ENCODE measurements at regions not wholly inside any gene's neighbourhood (a gene's known extent, or its start where the extent isn't known, plus 50 kb on each side); places are given as distances from the start of the nearest gene placed in this dataset.

DNA sequence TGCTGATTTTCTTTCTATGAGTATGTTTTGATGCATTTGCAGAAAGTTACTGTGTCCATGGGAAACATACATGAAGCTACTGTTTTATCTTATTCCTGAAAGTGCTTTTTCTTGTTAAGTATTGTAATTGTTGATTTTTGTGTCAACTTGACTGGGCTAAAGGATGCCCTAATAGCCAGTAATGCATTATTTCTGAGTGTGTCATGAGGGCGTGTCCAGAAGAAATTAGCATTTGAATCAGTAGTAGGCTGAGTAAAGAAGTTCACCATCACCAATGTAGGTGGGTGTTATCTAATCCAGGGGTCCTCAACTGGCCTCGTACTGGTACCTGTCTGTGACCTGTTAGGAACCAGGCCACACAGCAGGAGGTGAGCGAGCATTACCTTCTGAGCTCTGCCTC lies 760.2 kb downstream of the PLA2G4A start (continued):
- TF ChIP-seq, protein P1, sequence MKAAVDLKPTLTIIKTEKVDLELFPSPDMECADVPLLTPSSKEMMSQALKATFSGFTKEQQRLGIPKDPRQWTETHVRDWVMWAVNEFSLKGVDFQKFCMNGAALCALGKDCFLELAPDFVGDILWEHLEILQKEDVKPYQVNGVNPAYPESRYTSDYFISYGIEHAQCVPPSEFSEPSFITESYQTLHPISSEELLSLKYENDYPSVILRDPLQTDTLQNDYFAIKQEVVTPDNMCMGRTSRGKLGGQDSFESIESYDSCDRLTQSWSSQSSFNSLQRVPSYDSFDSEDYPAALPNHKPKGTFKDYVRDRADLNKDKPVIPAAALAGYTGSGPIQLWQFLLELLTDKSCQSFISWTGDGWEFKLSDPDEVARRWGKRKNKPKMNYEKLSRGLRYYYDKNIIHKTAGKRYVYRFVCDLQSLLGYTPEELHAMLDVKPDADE (IDR thresholded peaks at IDR 0.05) = no peak
- TF ChIP-seq CREB1 (CRISPR knock-in tag; IDR thresholded peaks at IDR 0.05; ENCODE audit: low read depth) (no peak), ZNF114 (CRISPR knock-in tag; IDR thresholded peaks at IDR 0.05) (no peak)

DNA sequence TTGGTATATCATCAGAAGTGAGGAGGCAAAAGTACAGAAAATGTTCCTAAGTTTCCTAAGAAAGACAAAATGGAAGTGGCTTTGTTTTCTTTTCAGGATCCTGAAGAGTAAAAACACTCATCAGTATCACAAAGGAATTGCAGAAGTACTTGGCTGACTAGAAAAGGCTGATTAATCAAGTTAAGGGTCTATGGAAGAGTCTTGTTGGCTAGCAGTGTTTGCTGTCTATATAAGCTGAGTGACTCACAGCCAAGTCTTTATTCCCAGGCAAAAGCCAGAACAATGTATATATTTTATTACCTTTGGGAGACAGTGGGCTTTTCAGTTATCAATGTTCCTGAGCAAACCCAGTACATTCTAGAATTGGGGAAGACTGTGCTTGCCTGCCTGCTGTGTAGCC lies 777.0 kb downstream of the PLA2G4A start:
- Mint-ChIP-seq H3K4me3 (no peak overlapping the region), H3K9me3 (peaks cover 24% of the 10 kb centered on the region), H3K4me1 (peaks cover 12% of the 10 kb centered on the region), H3K36me3 (ENCODE audit: low read depth) (peaks cover 28% of the 10 kb centered on the region), H3K27ac (no peak overlapping the region), H3K27me3 (ENCODE audit: insufficient read depth, low read depth, poor library complexity) (peaks cover 2% of the 10 kb centered on the region)
- DNase-seq (ENCODE audit: low spot score) = peak; percentile 41
- Histone ChIP-seq H3K79me2 (replicated peaks; ENCODE audit: insufficient read depth) (no peaks in the 10 kb centered on the region), H3F3A (replicated peaks; ENCODE audit: low read depth) (no peaks in the 10 kb centered on the region), H3K36me3 (ENCODE audit: insufficient read depth) (no peaks in the 10 kb centered on the region), H3K27me3 (ENCODE audit: insufficient read depth) (no peaks in the 10 kb centered on the region), H3K27ac (ENCODE audit: low read depth) (peak overlapping the region; percentile 70; the same call in 1 of the 2 replicates), H3K9me2 (ENCODE audit: insufficient read depth) (no peaks in the 10 kb centered on the region), H3K4me1 (ENCODE audit: insufficient read depth) (peaks cover 15% of the 10 kb centered on the region), H3K4me2 (0 out of 2 replicates have a peak overlapping the region, but pooled peaks have one; percentile 5), H4K20me1 (replicated peaks; ENCODE audit: insufficient read depth) (no peaks in the 10 kb centered on the region), H2AFZ (no peak overlapping the region), H3K4me3 (no peak overlapping the region)
- no peak; the same call in 2 of the 3 replicates for ATAC-seq
- TF ChIP-seq, protein P2, sequence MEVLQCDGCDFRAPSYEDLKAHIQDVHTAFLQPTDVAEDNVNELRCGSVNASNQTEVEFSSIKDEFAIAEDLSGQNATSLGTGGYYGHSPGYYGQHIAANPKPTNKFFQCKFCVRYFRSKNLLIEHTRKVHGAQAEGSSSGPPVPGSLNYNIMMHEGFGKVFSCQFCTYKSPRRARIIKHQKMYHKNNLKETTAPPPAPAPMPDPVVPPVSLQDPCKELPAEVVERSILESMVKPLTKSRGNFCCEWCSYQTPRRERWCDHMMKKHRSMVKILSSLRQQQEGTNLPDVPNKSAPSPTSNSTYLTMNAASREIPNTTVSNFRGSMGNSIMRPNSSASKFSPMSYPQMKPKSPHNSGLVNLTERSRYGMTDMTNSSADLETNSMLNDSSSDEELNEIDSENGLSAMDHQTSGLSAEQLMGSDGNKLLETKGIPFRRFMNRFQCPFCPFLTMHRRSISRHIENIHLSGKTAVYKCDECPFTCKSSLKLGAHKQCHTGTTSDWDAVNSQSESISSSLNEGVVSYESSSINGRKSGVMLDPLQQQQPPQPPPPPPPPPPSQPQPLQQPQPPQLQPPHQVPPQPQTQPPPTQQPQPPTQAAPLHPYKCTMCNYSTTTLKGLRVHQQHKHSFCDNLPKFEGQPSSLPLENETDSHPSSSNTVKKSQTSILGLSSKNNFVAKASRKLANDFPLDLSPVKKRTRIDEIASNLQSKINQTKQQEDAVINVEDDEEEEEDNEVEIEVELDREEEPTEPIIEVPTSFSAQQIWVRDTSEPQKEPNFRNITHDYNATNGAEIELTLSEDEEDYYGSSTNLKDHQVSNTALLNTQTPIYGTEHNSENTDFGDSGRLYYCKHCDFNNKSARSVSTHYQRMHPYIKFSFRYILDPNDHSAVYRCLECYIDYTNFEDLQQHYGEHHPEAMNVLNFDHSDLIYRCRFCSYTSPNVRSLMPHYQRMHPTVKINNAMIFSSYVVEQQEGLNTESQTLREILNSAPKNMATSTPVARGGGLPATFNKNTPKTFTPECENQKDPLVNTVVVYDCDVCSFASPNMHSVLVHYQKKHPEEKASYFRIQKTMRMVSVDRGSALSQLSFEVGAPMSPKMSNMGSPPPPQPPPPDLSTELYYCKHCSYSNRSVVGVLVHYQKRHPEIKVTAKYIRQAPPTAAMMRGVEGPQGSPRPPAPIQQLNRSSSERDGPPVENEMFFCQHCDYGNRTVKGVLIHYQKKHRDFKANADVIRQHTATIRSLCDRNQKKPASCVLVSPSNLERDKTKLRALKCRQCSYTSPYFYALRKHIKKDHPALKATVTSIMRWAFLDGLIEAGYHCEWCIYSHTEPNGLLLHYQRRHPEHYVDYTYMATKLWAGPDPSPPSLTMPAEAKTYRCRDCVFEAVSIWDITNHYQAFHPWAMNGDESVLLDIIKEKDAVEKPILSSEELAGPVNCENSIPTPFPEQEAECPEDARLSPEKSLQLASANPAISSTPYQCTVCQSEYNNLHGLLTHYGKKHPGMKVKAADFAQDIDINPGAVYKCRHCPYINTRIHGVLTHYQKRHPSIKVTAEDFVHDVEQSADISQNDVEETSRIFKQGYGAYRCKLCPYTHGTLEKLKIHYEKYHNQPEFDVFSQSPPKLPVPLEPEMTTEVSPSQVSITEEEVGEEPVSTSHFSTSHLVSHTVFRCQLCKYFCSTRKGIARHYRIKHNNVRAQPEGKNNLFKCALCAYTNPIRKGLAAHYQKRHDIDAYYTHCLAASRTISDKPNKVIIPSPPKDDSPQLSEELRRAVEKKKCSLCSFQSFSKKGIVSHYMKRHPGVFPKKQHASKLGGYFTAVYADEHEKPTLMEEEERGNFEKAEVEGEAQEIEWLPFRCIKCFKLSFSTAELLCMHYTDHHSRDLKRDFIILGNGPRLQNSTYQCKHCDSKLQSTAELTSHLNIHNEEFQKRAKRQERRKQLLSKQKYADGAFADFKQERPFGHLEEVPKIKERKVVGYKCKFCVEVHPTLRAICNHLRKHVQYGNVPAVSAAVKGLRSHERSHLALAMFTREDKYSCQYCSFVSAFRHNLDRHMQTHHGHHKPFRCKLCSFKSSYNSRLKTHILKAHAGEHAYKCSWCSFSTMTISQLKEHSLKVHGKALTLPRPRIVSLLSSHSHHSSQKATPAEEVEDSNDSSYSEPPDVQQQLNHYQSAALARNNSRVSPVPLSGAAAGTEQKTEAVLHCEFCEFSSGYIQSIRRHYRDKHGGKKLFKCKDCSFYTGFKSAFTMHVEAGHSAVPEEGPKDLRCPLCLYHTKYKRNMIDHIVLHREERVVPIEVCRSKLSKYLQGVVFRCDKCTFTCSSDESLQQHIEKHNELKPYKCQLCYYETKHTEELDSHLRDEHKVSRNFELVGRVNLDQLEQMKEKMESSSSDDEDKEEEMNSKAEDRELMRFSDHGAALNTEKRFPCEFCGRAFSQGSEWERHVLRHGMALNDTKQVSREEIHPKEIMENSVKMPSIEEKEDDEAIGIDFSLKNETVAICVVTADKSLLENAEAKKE (CRISPR knock-in tag; IDR thresholded peaks at IDR 0.05) = no peak
- no peak for TF ChIP-seq ZNF331 (CRISPR knock-in tag; IDR thresholded peaks at IDR 0.05; ENCODE audit: low read depth)
- TF ChIP-seq, protein P1 (IDR thresholded peaks at IDR 0.05) = no peak
- no peak for TF ChIP-seq EZH2phosphoT487 (IDR thresholded peaks at IDR 0.05; ENCODE audit: unreplicated experiment)
- no peak for TF ChIP-seq CREB1 (CRISPR knock-in tag; IDR thresholded peaks at IDR 0.05; ENCODE audit: low read depth)
- TF ChIP-seq, protein P3, sequence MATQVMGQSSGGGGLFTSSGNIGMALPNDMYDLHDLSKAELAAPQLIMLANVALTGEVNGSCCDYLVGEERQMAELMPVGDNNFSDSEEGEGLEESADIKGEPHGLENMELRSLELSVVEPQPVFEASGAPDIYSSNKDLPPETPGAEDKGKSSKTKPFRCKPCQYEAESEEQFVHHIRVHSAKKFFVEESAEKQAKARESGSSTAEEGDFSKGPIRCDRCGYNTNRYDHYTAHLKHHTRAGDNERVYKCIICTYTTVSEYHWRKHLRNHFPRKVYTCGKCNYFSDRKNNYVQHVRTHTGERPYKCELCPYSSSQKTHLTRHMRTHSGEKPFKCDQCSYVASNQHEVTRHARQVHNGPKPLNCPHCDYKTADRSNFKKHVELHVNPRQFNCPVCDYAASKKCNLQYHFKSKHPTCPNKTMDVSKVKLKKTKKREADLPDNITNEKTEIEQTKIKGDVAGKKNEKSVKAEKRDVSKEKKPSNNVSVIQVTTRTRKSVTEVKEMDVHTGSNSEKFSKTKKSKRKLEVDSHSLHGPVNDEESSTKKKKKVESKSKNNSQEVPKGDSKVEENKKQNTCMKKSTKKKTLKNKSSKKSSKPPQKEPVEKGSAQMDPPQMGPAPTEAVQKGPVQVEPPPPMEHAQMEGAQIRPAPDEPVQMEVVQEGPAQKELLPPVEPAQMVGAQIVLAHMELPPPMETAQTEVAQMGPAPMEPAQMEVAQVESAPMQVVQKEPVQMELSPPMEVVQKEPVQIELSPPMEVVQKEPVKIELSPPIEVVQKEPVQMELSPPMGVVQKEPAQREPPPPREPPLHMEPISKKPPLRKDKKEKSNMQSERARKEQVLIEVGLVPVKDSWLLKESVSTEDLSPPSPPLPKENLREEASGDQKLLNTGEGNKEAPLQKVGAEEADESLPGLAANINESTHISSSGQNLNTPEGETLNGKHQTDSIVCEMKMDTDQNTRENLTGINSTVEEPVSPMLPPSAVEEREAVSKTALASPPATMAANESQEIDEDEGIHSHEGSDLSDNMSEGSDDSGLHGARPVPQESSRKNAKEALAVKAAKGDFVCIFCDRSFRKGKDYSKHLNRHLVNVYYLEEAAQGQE (IDR thresholded peaks at IDR 0.05; ENCODE audit: unreplicated experiment) = no peak
- no peak for TF ChIP-seq NANOG (IDR thresholded peaks at IDR 0.05; ENCODE audit: borderline replicate concordance)
- TF ChIP-seq STAT1 (IDR thresholded peaks at IDR 0.05; ENCODE audit: unreplicated experiment) = no peak
- no peak for TF ChIP-seq EZH2 (IDR thresholded peaks at IDR 0.05; ENCODE audit: low read depth, unreplicated experiment)
- TF ChIP-seq, protein P4, sequence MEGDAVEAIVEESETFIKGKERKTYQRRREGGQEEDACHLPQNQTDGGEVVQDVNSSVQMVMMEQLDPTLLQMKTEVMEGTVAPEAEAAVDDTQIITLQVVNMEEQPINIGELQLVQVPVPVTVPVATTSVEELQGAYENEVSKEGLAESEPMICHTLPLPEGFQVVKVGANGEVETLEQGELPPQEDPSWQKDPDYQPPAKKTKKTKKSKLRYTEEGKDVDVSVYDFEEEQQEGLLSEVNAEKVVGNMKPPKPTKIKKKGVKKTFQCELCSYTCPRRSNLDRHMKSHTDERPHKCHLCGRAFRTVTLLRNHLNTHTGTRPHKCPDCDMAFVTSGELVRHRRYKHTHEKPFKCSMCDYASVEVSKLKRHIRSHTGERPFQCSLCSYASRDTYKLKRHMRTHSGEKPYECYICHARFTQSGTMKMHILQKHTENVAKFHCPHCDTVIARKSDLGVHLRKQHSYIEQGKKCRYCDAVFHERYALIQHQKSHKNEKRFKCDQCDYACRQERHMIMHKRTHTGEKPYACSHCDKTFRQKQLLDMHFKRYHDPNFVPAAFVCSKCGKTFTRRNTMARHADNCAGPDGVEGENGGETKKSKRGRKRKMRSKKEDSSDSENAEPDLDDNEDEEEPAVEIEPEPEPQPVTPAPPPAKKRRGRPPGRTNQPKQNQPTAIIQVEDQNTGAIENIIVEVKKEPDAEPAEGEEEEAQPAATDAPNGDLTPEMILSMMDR (conservative IDR thresholded peaks at IDR 0.05; ENCODE audit: low read depth in 2 of 2) = no peak
- no peak for TF ChIP-seq ZNF114 (CRISPR knock-in tag; IDR thresholded peaks at IDR 0.05)

Data from GM23338 (cell line).